IPS DF 6.9 (cell line): ENCODE measurements at regions not wholly inside any gene's neighbourhood (a gene's known extent, or its start where the extent isn't known, plus 50 kb on each side); places are given as distances from the start of the nearest gene placed in this dataset.

Experiments used
- DNase-seq: peaks from one replicate; pipeline ENCODE4 v3.0.0-alpha.2; 2013; ENCODE audit warnings: low read depth, low spot score
- H3K27ac ChIP-seq: one replicate; pipeline ENCODE4 v1.5.1; 2013; ENCODE audit warnings: low read length, control low read depth
- H3K27me3 ChIP-seq: 2 replicates; pipeline ENCODE4 v1.6.1; 2013; ENCODE audit warnings: mild to moderate bottlenecking, low read length; ENCODE audit not compliant: control insufficient read depth, insufficient read depth
- H3K36me3 ChIP-seq: 2 replicates; pipeline ENCODE4 v1.6.1; 2013; ENCODE audit warnings: low read length; ENCODE audit not compliant: control insufficient read depth, insufficient read depth
- H3K4me1 ChIP-seq: 2 replicates; pipeline ENCODE4 v1.6.1; 2013; ENCODE audit warnings: low read length; ENCODE audit not compliant: control insufficient read depth, insufficient read depth
- H3K4me3 ChIP-seq: 2 replicates; pipeline ENCODE4 v1.5.1; 2013; ENCODE audit warnings: mild to moderate bottlenecking, low read length
- H3K9me3 ChIP-seq: 2 replicates; pipeline ENCODE4 v1.6.1; 2013; ENCODE audit warnings: low read length, inconsistent platforms; ENCODE audit not compliant: control insufficient read depth, insufficient read depth
- WGBS: extraction: QIAGEN DNeasy Blood & Tissue Kit; methylation state at CpG from one replicate; pipeline ENCODE4 v1.1.7; 2013; ENCODE audit warnings: mixed read lengths, missing lambda C conversion rate; ENCODE audit not compliant: insufficient read length, insufficient coverage; 5-methylcytosine and 5-hydroxymethylcytosine counted together

DNA sequence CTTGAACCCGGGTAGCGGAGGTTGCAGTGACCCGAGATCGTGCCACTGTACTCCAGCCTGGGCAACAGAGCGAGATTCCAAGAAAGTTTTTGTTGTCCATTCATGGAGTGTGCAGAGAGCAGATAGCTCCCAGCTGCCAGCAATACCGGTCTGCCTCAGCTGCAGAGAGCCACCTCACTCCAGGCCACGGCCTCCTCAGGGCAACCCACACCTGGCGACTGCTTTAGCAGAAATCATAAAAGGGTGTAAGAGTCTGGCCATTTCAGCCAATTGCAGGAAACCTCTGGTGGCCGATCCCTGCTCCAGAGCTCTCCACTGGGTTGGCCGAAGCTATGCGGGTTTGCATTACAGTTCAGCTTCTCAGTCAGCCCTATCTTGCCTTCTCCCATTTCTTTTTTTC is 227.4 kb upstream of the BCOR start:
- Histone ChIP-seq H3K4me1 (0 out of 2 replicates have a peak, but pooled peaks cover 1% of the 10 kb centered on the region), H3K27me3 (no peaks in the 10 kb centered on the region), H3K36me3 (no peaks in the 10 kb centered on the region), H3K4me3 (no peak overlapping the region), H3K9me3 (no peaks in the 10 kb centered on the region), H3K27ac (no peak overlapping the region)
- no peak for DNase-seq
- WGBS = no CpG with 5 or more reads among the region's 11 CpGs

DNA sequence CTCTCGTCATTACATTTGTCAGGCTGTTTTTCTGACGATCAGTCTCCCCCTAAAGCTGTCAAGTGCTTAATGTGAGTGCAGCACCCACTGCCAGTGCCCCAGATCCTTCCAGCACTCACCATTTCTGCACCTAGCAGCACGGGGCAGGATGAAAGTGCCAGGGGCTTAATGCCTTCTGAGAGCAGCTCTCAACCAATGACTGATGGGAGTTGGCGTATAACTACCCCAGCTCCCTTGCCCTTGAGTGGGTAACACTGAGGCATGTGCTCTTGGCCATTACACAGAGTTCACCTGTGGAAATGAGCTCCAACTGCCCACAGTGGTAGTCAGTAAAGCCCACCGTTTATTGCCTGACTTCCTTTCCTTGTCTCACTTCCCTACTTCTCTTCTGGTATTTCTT is 226.2 kb upstream of the BCOR start:
- no peaks in the 10 kb centered on the region for H3K27me3 ChIP-seq
- H3K36me3 ChIP-seq = no peaks in the 10 kb centered on the region
- no peak for DNase-seq
- no peaks in the 10 kb centered on the region for H3K9me3 ChIP-seq
- no peak overlapping the region for H3K27ac ChIP-seq
- no CpG with 5 or more reads among the region's 5 CpGs for whole genome bisulfite sequencing
- H3K4me1 ChIP-seq = 0 out of 2 replicates have a peak, but pooled peaks cover 1% of the 10 kb centered on the region
- no peak overlapping the region for H3K4me3 ChIP-seq

DNA sequence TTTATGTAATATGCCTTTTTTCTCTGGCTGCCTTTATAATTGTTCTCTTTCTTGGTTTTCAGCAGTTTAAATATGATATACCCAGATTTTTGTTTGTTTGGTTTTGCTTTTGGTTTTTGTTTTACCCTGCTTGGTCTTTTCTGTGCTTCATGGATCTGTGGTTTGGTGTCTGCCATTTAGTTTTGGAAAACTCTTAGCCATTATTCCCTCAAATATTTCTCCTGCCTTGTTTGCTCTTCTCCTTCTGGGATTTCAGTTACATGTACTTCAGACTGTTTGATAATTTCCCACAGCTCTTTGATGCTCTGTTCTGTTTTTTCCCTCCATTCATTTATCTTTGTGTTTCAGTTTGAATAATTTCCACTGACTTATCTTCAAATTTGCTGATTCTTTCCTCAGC is 223.1 kb upstream of the BCOR start:
- no peak for DNase-seq
- Histone ChIP-seq H3K27me3 (no peaks in the 10 kb centered on the region), H3K36me3 (no peaks in the 10 kb centered on the region), H3K4me1 (no peaks in the 10 kb centered on the region), H3K9me3 (no peaks in the 10 kb centered on the region), H3K4me3 (no peak overlapping the region), H3K27ac (no peak overlapping the region)

DNA sequence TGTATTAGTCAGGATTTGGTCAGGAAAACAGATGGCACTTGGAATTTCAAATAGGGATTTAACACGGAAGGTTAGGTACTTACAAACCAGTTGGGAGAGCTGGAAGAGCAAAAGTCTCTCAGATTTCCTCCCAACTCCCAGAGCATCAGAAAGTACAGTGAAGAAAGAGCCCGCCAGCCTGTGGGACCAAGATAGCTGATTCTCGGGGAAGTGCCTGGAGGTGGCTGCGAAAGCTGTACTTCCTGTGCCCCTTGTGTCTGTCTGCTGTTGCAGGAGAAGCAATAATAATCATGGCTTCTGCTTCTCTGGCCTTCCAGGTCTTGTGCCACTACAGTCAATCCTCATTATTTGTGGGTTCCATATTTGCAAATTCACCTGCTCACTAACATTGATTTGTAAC is 221.0 kb upstream of the BCOR start:
- Histone ChIP-seq H3K4me3 (no peak overlapping the region), H3K36me3 (no peaks in the 10 kb centered on the region), H3K4me1 (no peaks in the 10 kb centered on the region), H3K9me3 (no peaks in the 10 kb centered on the region), H3K27ac (no peak overlapping the region), H3K27me3 (no peaks in the 10 kb centered on the region)
- WGBS = no CpG with 5 or more reads among the region's 4 CpGs
- DNase-seq = no peak

DNA sequence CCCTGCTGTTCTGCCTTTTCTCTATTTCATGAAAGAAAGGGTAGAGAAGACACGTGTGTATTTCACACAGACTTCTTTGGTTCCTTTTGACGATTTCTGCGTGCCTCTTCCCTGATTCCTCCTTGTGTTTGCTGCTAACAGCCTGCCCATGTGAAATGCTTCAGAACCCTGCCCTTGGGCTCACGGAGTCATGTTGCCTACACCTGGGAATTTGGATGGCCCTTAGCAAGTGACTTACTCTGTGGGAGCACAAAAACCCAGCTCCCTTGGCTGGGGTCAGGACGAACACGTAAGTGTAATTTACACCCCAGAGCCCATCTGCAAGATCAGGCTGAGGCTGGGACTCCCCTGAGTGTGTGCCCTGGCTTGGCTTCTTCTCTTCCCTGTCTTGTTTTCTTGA is 220.3 kb upstream of the BCOR start:
- Histone ChIP-seq H3K9me3 (no peaks in the 10 kb centered on the region), H3K27me3 (no peaks in the 10 kb centered on the region), H3K4me1 (no peaks in the 10 kb centered on the region), H3K36me3 (no peaks in the 10 kb centered on the region), H3K27ac (no peak overlapping the region), H3K4me3 (no peak overlapping the region)
- no CpG with 5 or more reads among the region's 6 CpGs for WGBS
- DNase-seq = no peak

DNA sequence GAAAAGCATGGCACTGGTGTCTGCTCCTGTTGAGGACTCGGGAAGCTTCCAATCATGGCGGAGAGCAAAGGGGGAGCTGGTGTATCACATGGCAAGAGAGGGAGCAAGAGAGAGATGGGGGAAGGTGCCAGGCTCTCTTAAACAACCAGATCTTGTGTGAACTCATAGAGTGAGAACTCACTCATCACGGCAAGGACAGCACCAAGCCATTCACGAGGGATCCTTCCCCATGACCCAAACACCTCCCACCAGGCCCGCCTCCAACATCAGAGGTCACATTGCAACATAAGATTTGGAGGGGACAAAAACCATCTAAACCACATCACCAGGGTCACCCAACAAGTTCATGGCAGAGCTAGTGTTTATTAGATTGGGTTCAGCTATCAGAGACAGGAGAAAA is 218.7 kb upstream of the BCOR start:
- WGBS = no CpG with 5 or more reads among the region's 5 CpGs
- H3K27me3 ChIP-seq = no peaks in the 10 kb centered on the region
- H3K9me3 ChIP-seq = no peaks in the 10 kb centered on the region
- DNase-seq = no peak
- H3K27ac ChIP-seq = no peak overlapping the region
- H3K4me3 ChIP-seq = no peak overlapping the region
- no peaks in the 10 kb centered on the region for H3K36me3 ChIP-seq
- H3K4me1 ChIP-seq = no peaks in the 10 kb centered on the region

DNA sequence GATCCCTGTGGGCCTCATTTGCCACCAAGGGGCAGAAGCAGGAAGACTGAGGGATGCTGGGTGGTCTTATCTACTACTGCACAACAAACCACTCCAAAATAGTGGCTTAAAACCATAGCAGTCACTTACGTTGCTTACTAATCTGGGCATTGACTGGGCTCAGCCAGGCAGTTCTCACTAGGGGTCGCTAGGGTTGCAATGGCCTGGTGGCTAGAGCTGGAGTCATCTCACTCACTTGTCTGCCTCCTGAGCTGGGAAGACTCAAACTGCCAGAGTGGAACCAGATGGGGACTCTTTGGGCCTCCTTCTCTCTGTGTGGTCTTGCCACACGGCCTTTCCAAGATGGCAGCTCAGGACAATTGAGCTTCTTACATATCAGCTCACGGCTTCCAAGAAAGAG is 216.3 kb upstream of the BCOR start:
- no peak overlapping the region for H3K4me3 ChIP-seq
- H3K4me1 ChIP-seq = no peaks in the 10 kb centered on the region
- no CpG with 5 or more reads among the region's 4 CpGs for WGBS

DNA sequence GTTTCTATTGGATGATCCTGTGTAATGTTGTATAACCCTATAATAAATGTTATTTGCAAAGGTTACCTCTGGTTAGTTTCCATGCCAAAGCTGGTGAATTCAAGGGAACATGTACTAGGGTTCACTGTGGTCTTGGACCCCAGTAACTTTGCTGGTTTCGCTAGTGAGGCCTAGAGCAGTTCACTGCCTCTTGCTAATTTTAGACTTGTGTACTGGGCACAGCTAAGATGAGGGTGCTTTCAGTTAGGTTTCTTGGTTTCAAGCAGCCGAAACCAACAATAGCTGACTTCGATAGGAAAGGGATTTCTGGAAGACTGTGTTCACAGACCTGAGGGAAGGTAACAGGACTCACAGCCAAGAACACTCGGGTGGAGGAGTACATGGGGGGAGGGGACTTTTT is 215.5 kb upstream of the BCOR start:
- no peaks in the 10 kb centered on the region for H3K9me3 ChIP-seq
- H3K27me3 ChIP-seq = no peaks in the 10 kb centered on the region
- DNase-seq = no peak
- H3K4me3 ChIP-seq = no peak overlapping the region
- H3K36me3 ChIP-seq = no peaks in the 10 kb centered on the region
- no peaks in the 10 kb centered on the region for H3K4me1 ChIP-seq
- no peak overlapping the region for H3K27ac ChIP-seq
- WGBS = no CpG with 5 or more reads among the region's 4 CpGs

More for the DNA sequence above, 216.3 kb upstream of the BCOR start:
- Histone ChIP-seq H3K36me3 (no peaks in the 10 kb centered on the region), H3K27me3 (no peaks in the 10 kb centered on the region), H3K9me3 (no peaks in the 10 kb centered on the region), H3K27ac (no peak overlapping the region)
- no peak for DNase-seq

DNA sequence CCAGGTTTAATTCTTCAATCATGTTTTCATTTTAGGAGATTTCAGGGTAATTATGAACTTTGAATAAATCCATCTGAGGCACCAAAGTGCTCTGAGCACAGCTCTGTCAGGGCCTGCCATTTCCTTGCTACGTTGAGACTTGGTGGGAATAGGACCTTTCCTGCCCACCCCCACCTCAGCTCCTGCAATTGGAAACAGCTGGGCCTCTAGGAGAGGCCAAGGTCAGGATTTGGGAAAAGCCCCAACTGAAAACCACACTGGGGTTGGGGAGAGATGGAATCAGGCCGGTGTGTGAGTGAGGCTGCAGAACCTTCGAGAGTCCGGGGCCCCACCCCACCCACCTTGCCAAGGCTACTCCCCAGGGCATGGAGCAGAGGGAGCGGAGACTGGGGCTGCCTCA is 212.7 kb upstream of the BCOR start:
- no peak overlapping the region for H3K4me3 ChIP-seq
- no peaks in the 10 kb centered on the region for H3K9me3 ChIP-seq
- WGBS = no CpG with 5 or more reads among the region's 5 CpGs
- DNase-seq = no peak
- no peaks in the 10 kb centered on the region for H3K4me1 ChIP-seq
- H3K27ac ChIP-seq = no peak overlapping the region
- no peaks in the 10 kb centered on the region for H3K36me3 ChIP-seq
- H3K27me3 ChIP-seq = no peaks in the 10 kb centered on the region

DNA sequence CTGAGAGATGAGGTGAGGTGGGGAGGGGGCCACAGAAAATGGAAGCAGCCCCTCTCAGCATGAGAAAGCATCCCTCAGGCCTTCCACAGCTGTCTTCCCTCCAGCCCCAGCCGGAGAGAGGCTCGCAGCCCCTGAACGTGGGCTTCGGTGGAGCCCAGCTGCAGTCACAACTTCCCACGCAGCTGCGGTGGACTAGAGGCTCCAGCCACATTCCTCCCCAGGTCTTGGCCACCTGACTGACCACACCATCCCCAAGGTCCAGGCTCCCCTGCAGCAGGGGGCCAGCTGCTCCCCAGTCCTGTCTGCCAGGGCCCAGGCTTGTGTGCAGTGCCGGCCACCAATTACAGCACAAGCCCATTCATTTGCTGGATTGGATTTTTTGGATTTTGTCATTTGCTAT is 212.3 kb upstream of the BCOR start:
- DNase-seq = no peak
- no peaks in the 10 kb centered on the region for H3K36me3 ChIP-seq
- H3K9me3 ChIP-seq = no peaks in the 10 kb centered on the region
- H3K27me3 ChIP-seq = no peaks in the 10 kb centered on the region
- H3K27ac ChIP-seq = no peak overlapping the region
- no peak overlapping the region for H3K4me3 ChIP-seq
- H3K4me1 ChIP-seq = no peaks in the 10 kb centered on the region
- WGBS = no CpG with 5 or more reads among the region's 7 CpGs

DNA sequence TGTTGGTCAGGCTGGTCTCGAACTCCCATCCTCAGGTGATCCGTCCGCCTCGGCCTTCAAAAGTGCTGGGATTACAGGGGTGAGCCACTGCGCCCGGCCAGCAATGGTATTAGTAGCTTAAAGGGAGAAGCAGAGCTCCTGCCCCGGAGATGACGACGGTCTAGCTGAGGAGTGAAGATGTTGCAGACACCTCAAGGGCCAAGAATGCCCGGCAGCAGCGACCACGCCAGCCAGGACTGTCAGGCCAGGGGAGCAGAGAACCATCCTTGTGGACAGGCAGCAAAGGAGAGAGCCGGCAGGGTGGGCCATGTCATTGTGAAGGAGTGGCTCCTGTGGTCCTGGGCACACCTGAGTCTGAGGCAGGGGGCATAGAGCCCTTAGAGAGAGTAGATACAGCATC is 210.1 kb upstream of the BCOR start:
- DNase-seq = no peak
- WGBS = no CpG with 5 or more reads among the region's 13 CpGs
- no peaks in the 10 kb centered on the region for H3K27me3 ChIP-seq
- H3K27ac ChIP-seq = no peak overlapping the region
- no peaks in the 10 kb centered on the region for H3K9me3 ChIP-seq
- H3K36me3 ChIP-seq = no peaks in the 10 kb centered on the region
- no peaks in the 10 kb centered on the region for H3K4me1 ChIP-seq
- H3K4me3 ChIP-seq = no peak overlapping the region
